ENCODE measurements at regions not wholly inside any gene's neighbourhood (a gene's known extent, or its start where the extent isn't known, plus 50 kb on each side); places are given as distances from the start of the nearest gene placed in this dataset.

GRCh38 chr10:61554925-61555324 is 101.7 kb upstream of the TMEM26 start:
- 85% methylated on average over 5 of the region's 5 CpGs; no CpG with 5 or more reads in 1 of the 2 experiments for WGBS, 2 experiments (ENCODE audit: extremely low coverage in 1 of 2, insufficient coverage in 1 of 2, insufficient read length in 1 of 2, insufficient replicate concordance in 2 of 2, low coverage in 1 of 2, low lambda C conversion rate in 2 of 2, missing lambda C conversion rate in 1 of 2)
- no peak overlapping the region for H3K4ac ChIP-seq (replicated peaks; ENCODE audit: insufficient read length, low read depth, low read length)
- H2BK20ac ChIP-seq (ENCODE audit: low read length): no peak overlapping the region
- no peak overlapping the region for H2BK120ac ChIP-seq (replicated peaks; ENCODE audit: low read depth, low read length)
- no peak overlapping the region for H2BK5ac ChIP-seq (ENCODE audit: low read depth, low read length)
- TF ChIP-seq CEBPB (IDR thresholded peaks at IDR 0.05; ENCODE audit: low read depth, low read length): peak; percentile 57; the same call in 1 of the 2 replicates
- no peak for TF ChIP-seq SRF (IDR thresholded peaks at IDR 0.05; ENCODE audit: low read depth, low read length)
- TF ChIP-seq PHF8 (conservative IDR thresholded peaks at IDR 0.05; ENCODE audit: low read depth, low read length): no peak
- no peak for TF ChIP-seq RBBP5 (IDR thresholded peaks at IDR 0.05; ENCODE audit: borderline replicate concordance, low read depth, low read length)
- TF ChIP-seq YY1 (IDR thresholded peaks at IDR 0.05; ENCODE audit: low read depth, low read length): no peak
- TF ChIP-seq KDM1A (IDR thresholded peaks at IDR 0.05; ENCODE audit: borderline replicate concordance, low read length): no peak
- TF ChIP-seq SP4 (IDR thresholded peaks at IDR 0.05; ENCODE audit: low read length): no peak
- TF ChIP-seq EP300 (IDR thresholded peaks at IDR 0.05; ENCODE audit: borderline replicate concordance in 1 of 2, low read depth in 2 of 2, low read length in 2 of 2): no peak
- H3K9ac ChIP-seq (replicated peaks in 1 of 4; ENCODE audit: extremely low read depth in 1 of 4, low read depth in 3 of 4, low read length in 3 of 4): no peak overlapping the region
- no peak overlapping the region for H3K56ac ChIP-seq (replicated peaks; ENCODE audit: insufficient read length, low read depth, low read length)
- no peak overlapping the region for H2AK5ac ChIP-seq (ENCODE audit: low read depth, low read length)
- H4K8ac ChIP-seq (ENCODE audit: extremely low read depth, insufficient read depth, low read length): no peak overlapping the region
- no peak overlapping the region for H3K27ac ChIP-seq (ENCODE audit: low read depth, low read length)
- no peak for FAIRE-seq
- no peak overlapping the region for H3K23ac ChIP-seq (ENCODE audit: insufficient read length)
- H2BK12ac ChIP-seq (ENCODE audit: low read depth, low read length): no peak overlapping the region
- H3K23me2 ChIP-seq (ENCODE audit: low read depth, low read length): no peaks in the 10 kb centered on the region
- ChIA-PET POLR2A (ENCODE audit: partially characterized antibody) (no interaction called here), CTCF (ENCODE audit: partially characterized antibody) (interaction anchor here (0.8 kb wide), 1 partner anchor 10 kb away, joined by 3 read pairs; no protein-coding TSS in a partner anchor)
- no peak overlapping the region for H3K4me3 ChIP-seq (ENCODE audit: extremely low read depth in 1 of 4, insufficient read depth in 2 of 4, low read depth in 3 of 4, low read length in 4 of 4)
- H3K79me1 ChIP-seq (ENCODE audit: low read depth, low read length): no peaks in the 10 kb centered on the region
- H3K27me3 ChIP-seq (replicated peaks in 1 of 4; ENCODE audit: control insufficient read depth in 3 of 4, extremely low read depth in 1 of 4, insufficient read depth in 3 of 4, low read length in 3 of 4): no peaks in the 10 kb centered on the region
- no peak overlapping the region for H2AFZ ChIP-seq (ENCODE audit: low read length)
- no peak overlapping the region for H2BK15ac ChIP-seq (ENCODE audit: low read length)
- H4K5ac ChIP-seq (ENCODE audit: insufficient read length, low read depth, low read length): no peak overlapping the region
- no peaks in the 10 kb centered on the region for H4K20me1 ChIP-seq (replicated peaks in 1 of 2; ENCODE audit: control insufficient read depth in 1 of 2, insufficient read depth in 2 of 2, low read length in 2 of 2)
- no peak overlapping the region for H3K4me2 ChIP-seq (ENCODE audit: insufficient read depth in 1 of 2, low read depth in 2 of 2, low read length in 2 of 2)
- H3K9me3 ChIP-seq (ENCODE audit: insufficient read depth in 2 of 2, low read depth in 1 of 2, low read length in 1 of 2): no peaks in the 10 kb centered on the region
- H4K91ac ChIP-seq (replicated peaks; ENCODE audit: insufficient read length, low read length): no peak overlapping the region
- no peaks in the 10 kb centered on the region for H3K79me2 ChIP-seq (ENCODE audit: control insufficient read depth in 1 of 2, insufficient read depth in 2 of 2, low read length in 2 of 2)
- no peak for DNase-seq (ENCODE audit: low read depth in 1 of 2, low spot score in 2 of 2)
- H3K36me3 ChIP-seq (ENCODE audit: control insufficient read depth in 2 of 4, insufficient read depth in 4 of 4, low read length in 3 of 4): no peaks in the 10 kb centered on the region
- H3K14ac ChIP-seq (ENCODE audit: insufficient read length): no peak overlapping the region
- no peak overlapping the region for H3K18ac ChIP-seq (ENCODE audit: extremely low read depth, low read length)
- peaks cover 0 to 2% (median 0%) of the 10 kb centered on the region in 4 experiments; a peak in 1 of 7 replicates for H3K4me1 ChIP-seq (replicated peaks in 1 of 4; ENCODE audit: control insufficient read depth in 3 of 4, insufficient read depth in 4 of 4, low read length in 3 of 4)

All from H1 (cell line).